HG03469 (cell line): ENCODE measurements at regions not wholly inside any gene's neighbourhood (a gene's known extent, or its start where the extent isn't known, plus 50 kb on each side); places are given as distances from the start of the nearest gene placed in this dataset.
"Not testable (repeated sequence)": the region's sequence is repeated elsewhere in the genome, so short reads cannot be mapped to it uniquely, and the experiment has no call there.

Experiments
- ATAC-seq: cut with Tn5 transposase; IDR thresholded peaks from one replicate; pipeline ENCODE4 v1.9.1; 2021; ENCODE audit warnings: mild to moderate bottlenecking, moderate library complexity, moderate number of reproducible peaks; ENCODE audit not compliant: unreplicated experiment

GRCh38 chr5:39687924-39688323, 263.1 kb upstream of the DAB2 start:
- not testable (repeated sequence) for ATAC-seq

GRCh38 chr5:39680213-39680612, 255.4 kb upstream of the DAB2 start:
- no peak for ATAC-seq

GRCh38 chr5:39678534-39678933, 253.8 kb upstream of the DAB2 start:
- no peak for ATAC-seq

GRCh38 chr5:39675676-39676075, 250.9 kb upstream of the DAB2 start:
- ATAC-seq: no peak

- no peak for ATAC-seq
Measured at GRCh38 chr5:39674209-39675082, 249.7 kb upstream of the DAB2 start.

GRCh38 chr5:39671561-39671961, 246.8 kb upstream of the DAB2 start:
- no peak for ATAC-seq

- ATAC-seq: no peak
Measured at GRCh38 chr5:39670955-39671354, 246.2 kb upstream of the DAB2 start.

- ATAC-seq: no peak
Measured at GRCh38 chr5:39670391-39670790, 245.6 kb upstream of the DAB2 start.

- ATAC-seq: no peak
Measured at GRCh38 chr5:39668980-39669379, 244.2 kb upstream of the DAB2 start.

GRCh38 chr5:39665328-39665727, 240.5 kb upstream of the DAB2 start:
- no peak for ATAC-seq

- no peak for ATAC-seq
Measured at GRCh38 chr5:39662945-39663344, 238.2 kb upstream of the DAB2 start.

- ATAC-seq: no peak
Measured at GRCh38 chr5:39661026-39661779, 236.4 kb upstream of the DAB2 start.

- ATAC-seq: no peak
Measured at GRCh38 chr5:39660020-39660419, 235.2 kb upstream of the DAB2 start.

- no peak for ATAC-seq
Measured at GRCh38 chr5:39658866-39659265, 234.1 kb upstream of the DAB2 start.

GRCh38 chr5:39657943-39658342, 233.2 kb upstream of the DAB2 start:
- no peak for ATAC-seq

GRCh38 chr5:39656600-39656999, 231.8 kb upstream of the DAB2 start:
- ATAC-seq: no peak

- no peak for ATAC-seq
Measured at GRCh38 chr5:39654715-39655114, 229.9 kb upstream of the DAB2 start.

GRCh38 chr5:39652481-39652880, 227.7 kb upstream of the DAB2 start:
- ATAC-seq: not testable (repeated sequence)

- ATAC-seq: no peak
Measured at GRCh38 chr5:39652036-39652435, 227.3 kb upstream of the DAB2 start.

GRCh38 chr5:39650008-39650762, 225.4 kb upstream of the DAB2 start:
- ATAC-seq: no peak

- peak; percentile 58 for ATAC-seq
Measured at GRCh38 chr5:39648848-39649227, 224.1 kb upstream of the DAB2 start.
